HepG2 (cell line): ENCODE measurements at regions not wholly inside any gene's neighbourhood (a gene's known extent, or its start where the extent isn't known, plus 50 kb on each side); places are given as distances from the start of the nearest gene placed in this dataset.
"Not testable (repeated sequence)": the region's sequence is repeated elsewhere in the genome, so short reads cannot be mapped to it uniquely, and the experiment has no call there.

Experiments
- ATAC-seq: fragments of 200-7000 bp; cut with Tn5 transposase; 3 replicates; pipeline ENCODE4 v1.9.1; 2020; ENCODE audit warnings: mild to moderate bottlenecking, moderate library complexity
- BruUV-seq: library from RNA; stranded (reverse); fragments of 400-500 nt; replicated peaks from 2 replicates; lab custom pipeline; 2021; lab: Mats Ljungman, UMichigan
- CTCF ChIA-PET: fragments of 300-600 bp; formaldehyde crosslinking; extraction: SDS; loops from one replicate; lab custom pipeline; 2021; ENCODE audit warnings: low total read pairs, inconsistent platforms, low intra/inter-chr PET ratio; lab: Yijun Ruan, JAX
- POLR2A ChIA-PET: fragments of 350-600 bp; sonication (Branson Sonifier 250); formaldehyde crosslinking; loops from one replicate; lab custom pipeline; 2020; ENCODE audit warnings: antibody characterized with exemption, inconsistent platforms; lab: Yijun Ruan, JAX
- DNase-seq: peaks from one replicate; pipeline ENCODE4 v3.0.0-alpha.2; 2015; ENCODE audit warnings: low spot score
- FAIRE-seq: peaks from 3 replicates; lab custom pipeline; 2011; peaks lifted over from hg19 to GRCh38; lab: Jason Lieb, UNC
- H2AFZ ChIP-seq: one replicate; pipeline ENCODE4 v1.6.1; 2011; ENCODE audit warnings: low read length, inconsistent platforms
- H3K27ac ChIP-seq: fragments of 300-600 bp; 3 replicates; pipeline ENCODE4 v1.8.0; 2011; ENCODE audit warnings: mixed run types, mild to moderate bottlenecking, mixed read lengths, low read length, inconsistent platforms; ENCODE audit not compliant: insufficient read depth; ENCODE audit errors: extremely low read length
- H3K27me3 ChIP-seq, 2 experiments: fragments of 200-600 bp in 1 of 2; 2 replicates in 1 of 2; 3 replicates in 1 of 2; pipeline versions ENCODE4 v1.6.0 to v1.8.0; 2011; ENCODE audit warnings: low read length in 2 of 2, mild to moderate bottlenecking in 2 of 2, moderate library complexity in 2 of 2, inconsistent platforms in 1 of 2; ENCODE audit not compliant: insufficient read depth in 2 of 2, control insufficient read depth in 1 of 2
- H3K36me3 ChIP-seq, 2 experiments: fragments of 200-600 bp in 1 of 2; replicated peaks in 1 of 2; 2 replicates in 1 of 2; 3 replicates in 1 of 2; pipeline versions ENCODE4 v1.5.1 to v1.8.0; 2011; ENCODE audit warnings: low read length in 2 of 2, inconsistent platforms in 1 of 2; ENCODE audit not compliant: insufficient read depth in 2 of 2, control insufficient read depth in 1 of 2
- H3K4me1 ChIP-seq: 2 replicates; pipeline ENCODE4 v1.5.1; 2012; ENCODE audit warnings: low read length, inconsistent platforms; ENCODE audit not compliant: insufficient read depth
- H3K4me2 ChIP-seq: 2 replicates; pipeline ENCODE4 v1.6.0; 2011; ENCODE audit warnings: low read depth, low read length, inconsistent platforms
- H3K4me3 ChIP-seq, 3 experiments: fragments of 200-600 bp in 1 of 3; sonication (generic), shearing (Covaris generic) in 1 of 3; replicated peaks in 1 of 3; 2 replicates each; pipeline ENCODE4 v1.5.1; 2011 to 2016; ENCODE audit warnings: low read length in 3 of 3, inconsistent platforms in 2 of 3, low read depth in 2 of 3, mild to moderate bottlenecking in 2 of 3, control low read depth in 1 of 3, mixed read lengths in 1 of 3; ENCODE audit not compliant: insufficient read depth in 1 of 3
- H3K79me2 ChIP-seq: one replicate; pipeline ENCODE4 v1.6.1; 2011; ENCODE audit warnings: low read length, inconsistent platforms; ENCODE audit not compliant: insufficient read depth
- H3K9ac ChIP-seq: 2 replicates; pipeline ENCODE4 v1.6.0; 2011; ENCODE audit warnings: mild to moderate bottlenecking, low read depth, low read length, inconsistent platforms; ENCODE audit not compliant: insufficient read depth
- H3K9me3 ChIP-seq: 2 replicates; pipeline ENCODE4 v1.5.1; 2012; ENCODE audit warnings: mild to moderate bottlenecking, low read length
- H4K20me1 ChIP-seq: 2 replicates; pipeline ENCODE4 v1.6.0; 2011; ENCODE audit warnings: inconsistent platforms, mild to moderate bottlenecking, low read length, moderate library complexity; ENCODE audit not compliant: insufficient read depth
- AKAP8 ChIP-seq: sonication (generic); formaldehyde crosslinking; IDR thresholded peaks from 2 replicates; pipeline ENCODE4 v1.5.1; 2020; ENCODE audit warnings: mild to moderate bottlenecking, missing genetic modification reagents
- KLF11 ChIP-seq: IDR thresholded peaks from 2 replicates; pipeline ENCODE4 v1.6.1; 2016; ENCODE audit warnings: missing compliant biosample characterization
- KLF9 ChIP-seq: IDR thresholded peaks from 2 replicates; pipeline ENCODE4 v1.6.1; 2016; ENCODE audit warnings: low read depth
- NFIC ChIP-seq: IDR thresholded peaks from 2 replicates; pipeline ENCODE4 v1.6.1; 2012; ENCODE audit warnings: mild to moderate bottlenecking, low read length, inconsistent platforms
- SMAD1 ChIP-seq: sonication (generic); formaldehyde crosslinking; IDR thresholded peaks from 2 replicates; pipeline ENCODE4 v1.4.0; 2020; ENCODE audit warnings: missing genetic modification reagents, low read depth, mild to moderate bottlenecking, borderline replicate concordance
- SSRP1 ChIP-seq: IDR thresholded peaks from 2 replicates; pipeline ENCODE4 v1.6.1; 2016; ENCODE audit warnings: control low read depth
- THAP11 ChIP-seq: IDR thresholded peaks from 2 replicates; pipeline ENCODE4 v1.6.1; 2016; ENCODE audit warnings: missing biosample characterization, missing genetic modification reagents
- ZNF205 ChIP-seq: IDR thresholded peaks from 2 replicates; pipeline ENCODE4 v1.6.1; 2018; ENCODE audit warnings: missing biosample characterization, missing genetic modification reagents
- ZNF235 ChIP-seq: sonication (generic); formaldehyde crosslinking; IDR thresholded peaks from 2 replicates; pipeline ENCODE4 v1.8.1; 2023; ENCODE audit warnings: mild to moderate bottlenecking, missing genetic modification reagents, borderline replicate concordance
- ZNF33A ChIP-seq: sonication (generic); formaldehyde crosslinking; IDR thresholded peaks from 2 replicates; pipeline ENCODE4 v1.5.1; 2020; ENCODE audit warnings: missing genetic modification reagents, mild to moderate bottlenecking, moderate library complexity, borderline replicate concordance
- ZNF382 ChIP-seq: sonication (generic); formaldehyde crosslinking; IDR thresholded peaks from 2 replicates; pipeline ENCODE4 v1.5.0; 2020; ENCODE audit warnings: missing genetic modification reagents, mild to moderate bottlenecking, borderline replicate concordance
- ZNF414 ChIP-seq: sonication (generic); formaldehyde crosslinking; IDR thresholded peaks from 2 replicates; pipeline ENCODE4 v1.5.0; 2020; ENCODE audit warnings: missing genetic modification reagents
- ZNF558 ChIP-seq: sonication (generic); formaldehyde crosslinking; IDR thresholded peaks from 2 replicates; pipeline ENCODE4 v1.9.0; 2022; ENCODE audit warnings: mild to moderate bottlenecking, missing genetic modification reagents, borderline replicate concordance
- ZNF570 ChIP-seq: sonication (generic); formaldehyde crosslinking; IDR thresholded peaks from 2 replicates; pipeline ENCODE4 v1.4.0; 2020; ENCODE audit warnings: mild to moderate bottlenecking, missing genetic modification reagents, borderline replicate concordance
- ZSCAN31 ChIP-seq: sonication (generic); formaldehyde crosslinking; IDR thresholded peaks from 2 replicates; pipeline ENCODE4 v1.5.0; 2020; ENCODE audit warnings: low read depth, mild to moderate bottlenecking, missing genetic modification reagents
- WGBS: methylation state at CpG from one replicate; pipeline ENCODE4 v1.1.6; 2017; ENCODE audit warnings: low lambda C conversion rate; 5-methylcytosine and 5-hydroxymethylcytosine counted together
- in situ Hi-C: cut with HindIII; loops from 2 replicates; pipeline ENCODE4 v1.10.0; 2017; ENCODE audit warnings: low pct_unique_long_range_greater_than_20kb; ENCODE audit not compliant: extremely low pct_ligation_motif_present
- intact Hi-C: fragments of 100-400 bp; cut with micrococcal nuclease; formaldehyde crosslinking; loops from one replicate; pipeline ENCODE4 v1.10.0; 2022; ENCODE audit not compliant: unreplicated experiment

GRCh38 chr1:72986591-72987290 is 704.4 kb upstream of the NEGR1 start:
- intact Hi-C loops: no loop called here
- no peak for ATAC-seq

GRCh38 chr1:72985024-72985423 is 702.7 kb upstream of the NEGR1 start:
- POLR2A ChIA-PET, FAIRE-seq: not testable (repeated sequence)

More at GRCh38 chr1:72986591-72987290, 704.4 kb upstream of the NEGR1 start:
- Histone ChIP-seq H3K27me3 (no peaks in the 10 kb centered on the region), H3K4me3 (no peak overlapping the region), H3K9ac (no peak overlapping the region), H3K79me2 (no peaks in the 10 kb centered on the region), H3K4me2 (no peak overlapping the region), H3K36me3 (no peaks in the 10 kb centered on the region), H3K9me3 (peaks cover 24% of the 10 kb centered on the region; the same call in 1 of the 2 replicates), H4K20me1 (no peaks in the 10 kb centered on the region), H3K4me1 (no peaks in the 10 kb centered on the region), H2AFZ (no peak overlapping the region), H3K27ac (no peak overlapping the region)
- FAIRE-seq (no peak), DNase-seq (no peak)
- BruUV-seq: no TSS peak
- in situ Hi-C loops: no loop called here
- TF ChIP-seq ZNF414 (CRISPR knock-in tag) (no peak), ZNF205 (CRISPR knock-in tag) (no peak), ZNF570 (CRISPR knock-in tag) (no peak), THAP11 (CRISPR knock-in tag) (no peak), ZNF382 (CRISPR knock-in tag) (no peak), KLF9 (CRISPR knock-in tag) (no peak), ZSCAN31 (no peak), KLF11 (CRISPR knock-in tag) (no peak), ZNF235 (no peak), ZNF33A (CRISPR knock-in tag) (no peak), AKAP8 (no peak), SSRP1 (no peak), NFIC (no peak), ZNF558 (CRISPR knock-in tag) (no peak), SMAD1 (CRISPR knock-in tag) (no peak)
- 41% methylated on average over 2 of the region's 2 CpGs for WGBS
- POLR2A ChIA-PET: no interaction called here
- CTCF ChIA-PET: no interaction called here

More at GRCh38 chr1:72985024-72985423, 702.7 kb upstream of the NEGR1 start:
- H3K4me1 ChIP-seq, H3K27ac ChIP-seq, ATAC-seq, H2AFZ ChIP-seq, in situ Hi-C loops, H3K79me2 ChIP-seq, H3K36me3 ChIP-seq, H3K9ac ChIP-seq, H3K4me3 ChIP-seq, intact Hi-C loops, H4K20me1 ChIP-seq, H3K4me2 ChIP-seq, DNase-seq, H3K27me3 ChIP-seq, BruUV-seq, CTCF ChIA-PET: not testable (repeated sequence)
- peaks cover 24% of the 10 kb centered on the region; the same call in 1 of the 2 replicates for H3K9me3 ChIP-seq
- 24% methylated on average over 10 of the region's 11 CpGs for WGBS
